Ammon's horn (tissue), 1 donor: ENCODE measurements at regions not wholly inside any gene's neighbourhood (a gene's known extent, or its start where the extent isn't known, plus 50 kb on each side); places are given as distances from the start of the nearest gene placed in this dataset.

Source experiments
- DNase-seq: peaks from one replicate; pipeline ENCODE4 v3.0.0-alpha.2; 2016; ENCODE audit warnings: low spot score

DNA sequence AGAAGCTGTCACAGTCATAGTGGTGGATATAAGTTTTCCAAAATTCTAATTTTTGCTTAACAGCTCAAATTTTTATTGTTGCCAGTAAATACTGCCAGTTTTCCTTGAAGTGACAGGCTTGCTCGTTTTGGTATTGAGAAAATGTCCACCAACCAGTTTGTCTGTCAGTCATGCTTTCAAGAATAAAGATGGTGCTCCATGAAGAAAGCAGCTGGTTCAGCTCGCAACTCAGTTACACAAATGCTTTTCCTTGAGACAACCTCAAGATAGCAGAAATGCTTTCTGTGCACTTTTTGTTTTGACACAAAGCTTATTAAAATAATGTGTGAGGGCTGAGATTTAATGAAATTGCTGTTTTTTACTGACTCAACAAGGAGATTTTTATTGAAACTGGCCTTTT, 135.7 kb downstream of the LRRC70 start:
- DNase-seq: no peak

DNA sequence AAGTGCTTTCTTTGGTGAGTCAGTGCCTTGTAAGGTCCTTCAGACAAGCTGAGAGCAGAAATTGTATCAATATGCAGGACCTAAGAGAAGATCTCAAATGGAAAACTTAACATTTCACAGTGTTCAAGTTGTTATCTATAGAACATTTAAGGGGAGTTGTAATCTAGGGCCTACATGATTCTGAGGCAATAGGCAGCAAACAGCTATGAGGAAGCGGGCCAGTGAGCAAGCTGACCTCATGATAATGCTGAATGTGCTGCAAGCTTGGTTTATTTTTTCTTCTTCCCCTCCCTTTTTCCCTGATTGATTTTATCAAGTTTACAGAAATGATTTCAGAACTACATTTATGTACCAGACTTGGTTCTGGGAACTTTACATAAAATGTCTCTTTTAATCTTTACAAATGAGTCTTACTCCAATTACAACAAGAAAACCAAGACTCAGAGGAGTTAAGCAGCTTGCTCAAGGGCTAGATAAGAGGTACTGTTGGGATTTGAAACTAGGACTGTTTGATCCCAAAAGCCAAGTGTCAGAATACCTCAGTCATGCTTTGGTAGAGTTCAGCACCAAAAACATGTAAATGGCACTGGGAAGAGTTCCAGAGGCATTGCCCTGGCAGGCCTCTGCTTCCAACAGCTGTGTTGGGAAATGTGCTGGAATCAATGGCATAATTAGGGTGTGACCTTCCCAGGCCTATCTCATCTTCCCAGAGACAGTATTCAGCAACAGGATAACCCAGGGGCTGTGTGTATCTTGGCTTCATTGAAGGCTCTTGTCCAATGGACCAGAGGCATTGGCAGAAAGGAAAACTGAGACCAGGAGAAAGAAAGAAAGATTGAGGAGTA, 130.1 kb downstream of the LRRC70 start:
- no peak for DNase-seq

DNA sequence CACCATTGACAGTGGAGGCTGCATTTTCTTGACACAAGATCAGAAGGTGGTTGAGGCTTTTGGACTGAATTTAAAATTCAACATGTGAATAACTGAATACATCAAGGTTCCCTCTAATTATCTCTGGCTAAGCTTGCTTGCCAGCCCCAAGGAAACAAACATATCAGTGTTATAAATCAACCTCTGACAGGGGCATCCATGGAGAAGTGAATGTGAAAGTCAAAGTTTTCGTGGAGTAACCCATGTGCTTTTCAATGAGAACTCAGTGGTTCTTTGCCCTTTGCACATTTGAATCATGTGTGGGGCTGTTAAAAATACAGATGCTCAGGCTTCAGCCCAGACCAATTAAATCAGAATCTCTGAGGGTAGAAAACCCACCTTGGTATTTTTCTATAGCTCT, 128.9 kb downstream of the LRRC70 start:
- DNase-seq: no peak

DNA sequence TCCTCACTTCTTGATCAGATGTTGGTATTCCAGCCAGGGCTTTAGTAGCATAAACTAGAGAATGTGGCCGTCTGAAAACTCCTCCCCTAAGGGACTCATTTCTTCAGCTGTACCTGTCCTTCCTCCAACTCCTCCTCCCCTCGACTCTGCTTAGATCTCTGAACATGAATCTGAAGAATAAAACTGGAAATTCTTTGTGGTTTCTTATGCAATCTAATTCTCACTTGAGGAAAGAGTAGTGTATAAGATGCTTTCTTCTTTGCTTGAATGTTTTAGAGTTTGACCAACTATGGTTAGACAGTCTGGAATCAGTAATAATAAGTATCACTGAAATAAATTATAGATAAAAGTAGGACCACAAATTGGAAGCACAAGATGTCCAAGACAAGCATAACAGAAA, 128.5 kb downstream of the LRRC70 start:
- DNase-seq: no peak

DNA sequence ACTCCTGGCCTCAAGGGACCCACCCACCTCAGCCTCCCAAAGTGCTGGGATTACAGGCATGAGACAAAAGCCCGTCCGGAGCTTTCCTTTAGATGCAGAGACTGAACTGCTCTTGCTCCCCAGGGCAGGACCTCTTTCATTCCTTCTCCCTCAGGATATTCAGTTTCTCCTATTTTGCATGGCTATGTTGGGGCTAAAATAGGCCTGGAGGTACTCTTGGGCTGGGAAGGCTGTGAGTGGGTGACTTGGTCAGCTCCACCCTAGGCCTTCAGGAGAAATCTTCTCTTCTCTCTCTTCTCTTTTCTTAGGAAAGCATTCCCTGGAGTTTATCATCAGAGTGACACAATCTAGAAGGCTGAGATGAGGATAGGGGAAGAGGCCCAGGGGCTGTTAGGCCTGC, 126.4 kb downstream of the LRRC70 start:
- DNase-seq: no peak

DNA sequence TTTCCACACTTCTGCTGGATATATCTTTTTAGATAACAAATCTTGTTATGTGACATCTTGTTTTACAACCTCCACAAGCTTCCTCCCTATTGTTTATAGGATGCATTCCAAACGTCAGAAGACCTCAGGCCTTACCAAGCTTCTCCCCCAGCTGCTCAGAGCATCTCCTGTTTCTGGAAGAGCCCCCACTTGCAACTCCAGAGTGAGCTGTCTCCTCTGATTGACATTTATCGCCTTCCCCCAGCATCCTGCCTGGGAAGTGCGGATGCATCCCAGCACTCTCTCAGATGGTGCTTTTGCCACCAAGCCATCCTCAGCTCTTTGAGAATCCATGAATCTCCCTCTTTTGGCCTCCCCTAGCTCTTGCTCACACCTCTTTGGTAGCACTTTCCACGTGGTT, 123.5 kb downstream of the LRRC70 start:
- no peak for DNase-seq

DNA sequence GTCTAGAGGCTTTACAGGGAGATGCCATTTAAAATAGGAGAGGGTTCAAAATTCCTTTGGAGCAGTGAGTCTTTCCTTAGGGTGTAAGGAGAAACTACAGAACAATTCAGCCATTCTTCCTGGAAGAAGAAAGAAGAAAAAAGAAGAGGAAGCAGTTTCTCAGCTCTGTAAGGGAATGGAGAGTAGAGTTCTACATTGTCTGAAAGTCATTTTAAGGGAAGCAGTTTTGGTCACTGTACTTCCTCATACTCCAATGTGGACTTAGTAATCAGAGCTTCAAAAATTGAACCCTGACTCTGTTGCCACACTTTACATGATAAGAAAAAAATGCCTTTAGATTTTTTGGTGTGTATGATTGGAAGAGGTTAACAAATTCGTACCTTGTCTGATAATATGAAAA, 122.4 kb downstream of the LRRC70 start:
- DNase-seq: no peak

DNA sequence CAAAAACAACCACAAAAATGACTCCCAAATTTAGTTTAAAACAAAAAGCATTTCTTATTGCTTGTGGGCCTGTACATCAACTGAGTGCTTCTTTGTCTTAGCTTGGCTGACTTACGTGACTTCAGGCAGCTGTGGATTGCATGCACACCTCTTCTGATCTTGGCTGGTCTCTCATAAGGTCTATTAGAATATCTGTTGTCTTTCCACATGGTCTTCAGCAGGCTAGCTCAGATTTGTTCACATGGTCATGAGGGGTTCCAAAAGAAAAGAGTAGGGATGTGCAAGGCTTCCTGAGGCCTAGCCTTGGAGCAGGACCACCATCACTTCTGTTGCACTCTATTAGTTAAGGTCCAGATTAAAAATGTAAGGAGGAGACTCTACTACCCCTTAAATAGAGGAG, 120.1 kb downstream of the LRRC70 start:
- DNase-seq: no peak

DNA sequence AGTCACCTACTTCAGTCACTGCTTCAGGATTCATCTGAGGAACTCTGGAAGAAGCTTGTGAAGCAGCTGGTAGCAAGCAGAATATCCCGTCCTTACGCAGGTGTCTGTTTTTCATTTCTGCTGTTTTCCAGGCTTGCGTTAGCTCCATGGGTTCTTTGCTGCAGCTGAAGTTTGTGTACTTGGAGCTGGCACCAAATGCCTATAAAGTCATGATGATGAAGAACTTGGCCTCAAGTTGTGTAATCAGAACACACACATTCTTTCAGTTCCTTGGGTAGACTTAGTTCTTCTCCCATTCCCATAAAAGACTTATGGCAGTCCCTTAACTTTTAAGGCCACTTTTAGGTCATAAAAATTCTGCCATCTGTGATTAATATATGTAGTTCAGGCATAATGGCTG, 116.7 kb downstream of the LRRC70 start:
- no peak for DNase-seq

DNA sequence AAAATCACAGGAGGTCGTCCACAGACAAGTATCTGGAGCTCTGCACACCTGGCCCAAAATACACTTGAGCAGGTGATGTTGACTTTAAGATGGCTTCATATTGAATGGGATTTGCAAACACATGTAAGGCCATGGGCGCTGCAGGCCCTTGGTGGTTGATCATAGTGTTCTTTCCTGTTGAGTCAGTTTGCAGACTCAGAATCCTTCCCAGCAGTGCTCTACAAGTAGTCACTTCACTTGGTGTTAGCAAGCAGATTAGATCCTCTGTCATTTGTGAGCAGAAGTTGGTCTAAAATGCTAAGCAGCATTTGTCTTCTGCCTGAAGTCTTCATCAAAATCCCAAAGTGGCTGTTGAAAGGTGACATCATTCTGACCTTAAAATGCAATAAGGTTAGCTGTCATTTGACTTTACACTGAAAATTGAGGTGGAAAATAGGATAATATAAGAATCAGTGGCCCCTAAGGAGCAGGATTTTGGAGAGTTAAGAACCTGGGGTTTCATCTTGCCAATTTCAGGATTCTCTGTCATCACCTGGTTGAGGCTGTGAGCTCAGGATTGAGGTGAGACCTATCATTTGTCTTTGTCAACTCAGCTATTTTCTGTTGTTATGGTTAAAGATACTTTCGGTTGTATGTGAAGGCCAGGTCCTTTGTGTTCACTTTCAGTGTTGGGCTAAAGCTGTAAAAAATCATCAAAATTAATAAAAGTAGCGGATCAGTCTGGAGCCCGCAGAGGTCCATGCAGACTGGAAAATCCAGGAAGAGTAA, 114.5 kb downstream of the LRRC70 start:
- no peak for DNase-seq

DNA sequence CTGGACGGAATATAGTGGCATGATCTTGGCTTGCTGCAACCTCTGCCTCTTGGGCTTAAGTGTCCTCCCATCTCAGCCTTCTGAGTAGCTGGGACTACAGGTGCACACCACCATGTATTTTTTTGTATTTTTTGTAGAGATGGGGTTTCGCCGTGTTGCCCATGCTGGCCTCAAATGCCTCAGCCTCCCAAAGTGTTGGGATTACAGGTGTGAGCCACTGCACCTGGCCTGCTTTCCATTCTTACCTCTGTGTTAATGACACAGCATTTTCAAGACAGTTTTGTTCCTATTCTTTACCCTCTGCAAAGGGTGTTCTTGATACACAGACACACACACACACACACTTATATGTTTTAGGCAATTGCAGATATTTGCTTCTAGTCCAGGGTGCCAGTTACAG, 113.3 kb downstream of the LRRC70 start:
- no peak for DNase-seq

DNA sequence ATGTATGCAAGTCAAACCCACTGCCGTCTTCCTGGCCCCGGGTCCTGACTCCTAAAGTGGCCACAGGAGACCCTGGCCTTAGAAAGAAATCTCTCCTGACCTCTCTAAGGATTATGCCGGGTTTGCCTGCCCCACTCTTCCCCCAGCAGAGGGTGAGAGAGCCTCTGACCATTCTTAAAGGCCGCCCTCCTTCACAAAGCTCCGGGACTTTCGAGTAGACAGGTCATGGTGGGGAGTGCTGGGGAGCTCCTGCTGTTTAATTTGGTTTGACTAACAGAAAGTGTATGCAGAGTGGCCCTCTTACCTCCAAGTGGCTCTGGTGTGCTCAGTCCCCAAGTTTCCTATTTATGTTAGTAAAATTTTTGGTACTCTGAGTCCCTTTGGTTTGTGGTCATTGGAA, 111.8 kb downstream of the LRRC70 start:
- no peak for DNase-seq

DNA sequence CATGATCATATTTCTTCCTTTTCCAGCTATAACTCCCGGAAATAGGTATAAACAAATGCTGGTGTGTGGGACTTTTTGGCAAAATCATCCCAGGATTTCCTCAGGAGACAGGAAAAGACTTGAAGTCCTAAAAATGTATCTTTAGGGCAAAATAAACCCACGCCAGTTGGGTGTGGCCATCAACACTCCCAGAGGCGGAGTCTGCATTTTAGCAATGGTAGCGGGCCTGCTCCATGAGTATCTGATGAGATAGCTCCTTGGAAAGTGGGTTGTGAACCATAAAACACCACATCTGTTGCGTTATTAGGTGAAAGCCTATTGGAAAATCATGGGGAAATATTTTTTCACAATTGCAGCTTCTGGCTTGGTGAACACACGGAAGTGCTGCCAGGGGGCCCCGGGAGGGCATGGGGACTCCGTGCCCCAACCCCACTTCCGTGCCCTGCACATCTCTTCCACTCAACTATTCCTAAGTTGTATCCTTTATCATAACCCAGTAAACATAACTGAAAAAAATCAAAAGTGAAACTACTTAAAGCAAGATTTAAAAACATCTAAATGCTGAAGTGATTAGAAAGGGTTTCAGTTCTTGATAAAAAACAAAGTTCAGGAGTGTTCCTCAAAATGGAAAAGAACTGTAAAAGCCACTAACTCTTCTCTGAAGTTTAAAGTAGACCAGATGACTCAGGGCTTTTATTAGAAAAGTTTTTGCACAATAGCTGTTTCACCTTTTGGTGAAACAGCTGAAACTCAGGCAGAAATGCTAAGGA, 111.2 kb downstream of the LRRC70 start:
- no peak for DNase-seq

DNA sequence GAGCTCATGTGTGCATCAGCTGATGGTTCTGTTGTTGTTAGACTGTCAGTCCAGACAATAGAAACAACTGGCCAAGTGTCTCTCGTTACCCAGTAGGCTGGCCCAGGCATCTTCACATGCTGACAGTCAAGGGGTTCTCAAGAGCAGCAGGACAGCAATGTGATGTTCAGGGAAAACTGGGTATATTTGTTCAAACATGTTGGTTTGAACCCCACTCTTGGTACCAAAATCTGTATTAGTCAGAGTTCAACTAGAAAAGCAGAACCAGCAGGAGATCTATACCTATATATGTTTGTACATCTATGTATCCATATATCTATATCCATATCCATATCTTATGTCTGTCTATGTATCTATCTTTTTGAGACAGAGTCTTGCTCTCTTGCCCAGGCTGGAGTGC, 108.1 kb downstream of the LRRC70 start:
- DNase-seq: no peak

DNA sequence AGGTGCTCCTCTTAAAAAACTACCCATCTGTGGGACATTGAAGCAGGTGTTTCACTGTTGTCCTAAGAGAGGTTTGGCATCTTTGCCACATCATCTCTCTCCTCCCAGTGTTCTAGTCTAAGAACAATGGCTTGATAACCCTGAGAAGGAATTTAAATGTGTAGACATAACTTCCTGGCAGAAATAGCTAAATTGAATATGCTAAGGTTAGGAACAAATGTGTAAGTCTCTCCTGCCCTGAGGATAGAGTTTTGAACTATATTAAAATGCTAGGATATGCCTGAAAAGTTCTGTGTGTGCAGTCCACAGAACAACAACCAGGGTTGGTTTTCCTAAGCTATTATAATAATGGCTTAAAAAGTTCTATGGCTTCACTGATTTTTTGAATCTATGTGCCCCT, 106.6 kb downstream of the LRRC70 start:
- no peak for DNase-seq

DNA sequence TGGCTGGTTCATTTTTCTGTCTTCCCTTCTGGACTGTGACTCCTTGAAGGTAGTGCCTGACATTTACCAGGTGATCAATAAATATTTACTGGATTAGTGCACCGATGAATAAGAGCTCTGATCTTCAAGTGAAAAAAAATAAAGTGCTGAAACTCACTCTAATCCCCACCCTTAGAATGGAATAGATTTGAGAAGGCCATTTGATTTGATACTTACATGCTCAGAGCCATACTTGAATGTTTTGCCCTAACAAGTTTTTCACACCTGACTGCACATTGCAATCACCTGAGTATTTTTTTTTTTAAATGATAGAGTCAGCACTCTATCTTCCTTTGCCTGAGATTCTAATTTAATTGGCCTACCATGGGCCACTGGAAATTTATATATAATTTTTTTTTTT, 105.7 kb downstream of the LRRC70 start:
- DNase-seq: no peak

DNA sequence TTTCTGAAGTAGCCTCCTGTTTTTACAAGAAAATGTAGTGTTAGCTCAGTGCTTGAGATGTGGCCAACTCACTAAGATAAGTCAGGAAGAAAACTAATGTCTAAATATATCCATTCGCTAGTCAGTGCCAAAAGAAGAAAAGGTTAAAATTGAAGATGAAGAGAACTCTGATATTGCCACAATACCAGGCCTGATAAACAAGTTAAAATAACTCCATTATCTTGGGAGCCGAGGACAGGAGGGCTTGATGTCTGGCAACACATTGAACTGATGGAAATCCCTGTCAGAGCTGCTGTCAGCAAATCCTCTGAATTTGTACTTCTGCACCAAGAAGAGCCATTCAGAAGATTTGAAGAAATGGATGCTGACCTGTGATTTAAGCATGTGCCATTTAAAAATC, 103.4 kb downstream of the LRRC70 start:
- DNase-seq: no peak

DNA sequence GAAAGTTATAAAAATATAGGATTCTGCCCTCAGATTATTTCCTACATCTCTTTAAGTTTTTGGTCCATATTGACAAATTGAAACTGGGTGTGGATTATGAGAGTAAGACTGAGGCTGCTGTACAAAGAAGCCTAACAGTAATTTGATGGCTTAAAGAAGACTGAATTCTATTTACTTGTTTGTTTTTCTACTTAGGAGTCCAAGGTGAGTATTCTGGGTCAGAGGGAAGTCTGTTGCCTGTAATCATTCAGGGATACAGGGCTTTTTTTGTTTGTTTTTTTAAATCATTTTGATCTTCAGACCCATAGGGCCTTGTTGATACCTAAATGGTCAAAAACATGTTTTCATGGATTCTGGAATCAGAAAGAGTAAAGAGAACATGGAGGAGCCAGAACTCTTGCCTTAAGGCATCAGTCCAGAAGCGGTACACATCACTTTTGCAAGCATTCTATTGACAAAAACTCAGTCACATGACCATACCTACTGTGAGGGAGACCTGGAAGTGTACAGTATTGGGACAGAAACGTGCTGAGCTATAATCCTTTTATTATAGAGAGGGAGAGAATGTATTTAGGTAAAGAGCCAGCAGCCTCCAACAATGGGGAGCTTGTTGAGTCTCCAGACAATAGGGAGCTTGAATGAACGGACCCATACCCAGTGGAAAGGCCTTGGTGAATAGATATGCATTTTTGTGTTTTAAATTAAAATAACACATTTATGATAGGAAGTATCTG, 102.7 kb downstream of the LRRC70 start:
- no peak for DNase-seq

DNA sequence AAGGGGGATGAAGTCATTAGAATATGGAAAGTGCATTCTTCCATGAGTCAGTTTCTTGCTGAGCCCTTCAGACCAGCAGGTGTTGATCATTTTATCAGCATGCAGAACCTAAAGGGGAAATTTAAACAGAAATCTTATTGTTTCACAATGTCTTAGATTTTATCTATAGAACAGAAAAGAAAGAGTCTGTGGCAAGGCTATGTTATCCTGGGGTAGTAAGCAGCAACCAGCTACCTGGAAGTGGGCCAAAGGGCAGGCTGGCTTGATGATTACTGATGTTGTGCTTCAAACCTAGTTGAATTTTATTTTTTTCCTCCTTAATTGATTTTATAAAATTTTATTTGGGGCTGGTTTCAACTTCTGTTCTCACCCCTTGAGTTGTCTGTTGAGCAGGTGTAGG, 101.5 kb downstream of the LRRC70 start:
- DNase-seq: no peak
